ENCODE measurements at regions not wholly inside any gene's neighbourhood (a gene's known extent, or its start where the extent isn't known, plus 50 kb on each side); places are given as distances from the start of the nearest gene placed in this dataset.

- TF ChIP-seq DNMT1 (IDR thresholded peaks at IDR 0.05) (no peak), FOXM1 (IDR thresholded peaks at IDR 0.05; ENCODE audit: low read depth) (peak; percentile 39; the same call in 1 of the 2 replicates), FOXM1 (CRISPR knock-in tag; IDR thresholded peaks at IDR 0.05; ENCODE audit: low read depth) (no peak), HINFP (tag; conservative IDR thresholded peaks at IDR 0.05; ENCODE audit: low read depth) (no peak), HMGN3 (IDR thresholded peaks at IDR 0.05; ENCODE audit: borderline replicate concordance, extremely low read depth, insufficient read length, low read depth, low read length) (no peak), EZH2 (IDR thresholded peaks at IDR 0.05; ENCODE audit: borderline replicate concordance, low read depth, low read length) (no peak), ELF4 (CRISPR knock-in tag; IDR thresholded peaks at IDR 0.05) (no peak), NR1H2 (CRISPR knock-in tag; IDR thresholded peaks at IDR 0.05) (no peak), ZBED1 (IDR thresholded peaks at IDR 0.05) (no peak), ZFP36 (IDR thresholded peaks at IDR 0.05; ENCODE audit: low read depth, low read length, partially characterized antibody) (no peak), POLR2A (conservative IDR thresholded peaks at IDR 0.05) (no peak), PBX2 (CRISPR knock-in tag; IDR thresholded peaks at IDR 0.05; ENCODE audit: low read depth) (no peak), PBX2 (tag; conservative IDR thresholded peaks at IDR 0.05; ENCODE audit: low read depth) (no peak), GTF2F1 (IDR thresholded peaks at IDR 0.05; ENCODE audit: low read depth, low read length) (no peak)
These were observed 74.0 kb upstream of the CTNNB1 start for GRCh38 chr3:41125258-41125657.
